MM.1S (cell line): ENCODE measurements at regions not wholly inside any gene's neighbourhood (a gene's known extent, or its start where the extent isn't known, plus 50 kb on each side); places are given as distances from the start of the nearest gene placed in this dataset.

ENCODE experiments used
- EZH2 ChIP-seq: fragments of 300-600 bp; sonication (generic); optimal IDR thresholded peaks from 2 replicates; pipeline ENCODE3; 2017; ENCODE audit warnings: low read depth, mild to moderate bottlenecking, antibody characterized with exemption, low read length, mixed read lengths
- TF ChIP-seq, protein P1 (sequence below): fragments of 300-600 bp; sonication (generic); IDR thresholded peaks from 2 replicates; pipeline ENCODE4 v1.5.1; 2016; ENCODE audit warnings: antibody characterized with exemption, low read length, mixed read lengths

DNA sequence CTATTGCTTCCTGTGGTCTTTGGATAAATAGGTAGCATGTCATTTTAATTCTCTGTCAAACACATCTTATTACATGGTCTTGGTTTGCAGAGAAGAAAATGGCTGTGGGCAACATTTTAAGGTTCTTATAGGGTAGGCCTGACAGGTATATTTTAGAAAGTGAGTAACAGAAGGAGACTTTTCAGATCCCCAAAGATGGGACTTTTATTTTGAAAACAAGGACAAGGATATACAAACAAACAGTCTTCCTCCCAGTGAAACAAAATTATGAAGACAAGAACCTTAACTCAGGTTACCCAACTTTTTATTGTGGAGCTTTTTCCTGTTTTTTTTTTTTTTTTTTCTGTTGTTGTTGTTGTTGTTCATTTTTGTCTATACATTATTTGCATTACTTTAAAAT lies 916.2 kb downstream of the NTRK3 start:
- TF ChIP-seq, protein P1, sequence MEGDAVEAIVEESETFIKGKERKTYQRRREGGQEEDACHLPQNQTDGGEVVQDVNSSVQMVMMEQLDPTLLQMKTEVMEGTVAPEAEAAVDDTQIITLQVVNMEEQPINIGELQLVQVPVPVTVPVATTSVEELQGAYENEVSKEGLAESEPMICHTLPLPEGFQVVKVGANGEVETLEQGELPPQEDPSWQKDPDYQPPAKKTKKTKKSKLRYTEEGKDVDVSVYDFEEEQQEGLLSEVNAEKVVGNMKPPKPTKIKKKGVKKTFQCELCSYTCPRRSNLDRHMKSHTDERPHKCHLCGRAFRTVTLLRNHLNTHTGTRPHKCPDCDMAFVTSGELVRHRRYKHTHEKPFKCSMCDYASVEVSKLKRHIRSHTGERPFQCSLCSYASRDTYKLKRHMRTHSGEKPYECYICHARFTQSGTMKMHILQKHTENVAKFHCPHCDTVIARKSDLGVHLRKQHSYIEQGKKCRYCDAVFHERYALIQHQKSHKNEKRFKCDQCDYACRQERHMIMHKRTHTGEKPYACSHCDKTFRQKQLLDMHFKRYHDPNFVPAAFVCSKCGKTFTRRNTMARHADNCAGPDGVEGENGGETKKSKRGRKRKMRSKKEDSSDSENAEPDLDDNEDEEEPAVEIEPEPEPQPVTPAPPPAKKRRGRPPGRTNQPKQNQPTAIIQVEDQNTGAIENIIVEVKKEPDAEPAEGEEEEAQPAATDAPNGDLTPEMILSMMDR = no peak
- no peak for TF ChIP-seq EZH2
